NCI-H2171 treated with DMSO at 0.1 percent for 48 hours (cell line): ENCODE measurements at regions not wholly inside any gene's neighbourhood (a gene's known extent, or its start where the extent isn't known, plus 50 kb on each side); places are given as distances from the start of the nearest gene placed in this dataset.
"Not testable (repeated sequence)": the region's sequence is repeated elsewhere in the genome, so short reads cannot be mapped to it uniquely, and the experiment has no call there.

Experiments used
- DNase-seq: peaks from one replicate; lab custom pipeline; 2025; lab: John Stamatoyannopoulos, UW

DNA sequence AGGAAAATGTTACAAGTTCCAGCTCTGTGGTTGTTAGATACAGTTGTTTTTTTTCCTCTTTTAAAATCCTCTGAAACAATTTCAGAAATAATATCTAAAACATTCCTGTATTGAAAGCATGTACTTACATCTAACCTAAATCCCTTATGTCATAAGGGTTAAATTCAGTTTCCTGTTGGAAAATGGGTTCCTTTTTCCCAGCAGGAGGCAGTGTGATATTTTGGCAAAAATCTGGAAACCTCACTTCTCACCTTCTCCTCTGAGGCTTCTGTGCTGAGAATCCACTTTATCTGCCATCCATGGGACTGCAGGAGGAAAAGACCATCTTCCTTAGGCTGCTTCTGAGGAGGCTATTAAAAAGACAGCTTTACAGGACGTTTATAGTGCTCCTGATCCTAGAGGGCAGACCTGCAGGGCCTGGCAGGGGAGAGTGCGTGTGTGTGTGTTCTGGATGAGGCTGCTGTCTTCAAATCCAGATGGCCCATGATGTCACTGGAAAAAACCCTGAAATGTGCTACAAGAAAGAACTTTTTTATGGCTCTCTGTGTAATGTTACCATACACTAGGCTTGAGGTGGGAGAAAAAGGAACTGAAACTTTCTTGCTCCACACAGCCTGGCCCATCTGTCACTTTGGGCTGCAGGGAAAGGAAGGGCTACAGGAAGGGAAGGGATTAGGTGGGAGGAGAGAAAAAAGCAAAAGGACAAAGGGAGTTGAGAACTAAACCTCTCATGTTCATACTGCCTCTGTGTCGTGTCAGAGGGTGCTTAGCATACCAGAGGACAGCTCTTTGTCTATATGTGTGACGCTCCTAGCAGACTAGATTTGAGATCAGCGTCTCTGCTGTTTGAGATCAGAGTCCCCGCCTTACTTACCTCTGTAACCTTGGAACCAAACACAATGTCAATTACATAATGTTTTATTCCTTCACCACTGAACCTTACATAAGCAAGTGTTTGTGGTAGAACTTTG lies 379.2 kb upstream of the SPAG17 start:
- no peak for DNase-seq

GRCh38 chr1:118558933-118559332 lies 373.9 kb upstream of the SPAG17 start:
- DNase-seq: no peak

GRCh38 chr1:118556936-118557335 lies 371.9 kb upstream of the SPAG17 start:
- no peak for DNase-seq

DNA sequence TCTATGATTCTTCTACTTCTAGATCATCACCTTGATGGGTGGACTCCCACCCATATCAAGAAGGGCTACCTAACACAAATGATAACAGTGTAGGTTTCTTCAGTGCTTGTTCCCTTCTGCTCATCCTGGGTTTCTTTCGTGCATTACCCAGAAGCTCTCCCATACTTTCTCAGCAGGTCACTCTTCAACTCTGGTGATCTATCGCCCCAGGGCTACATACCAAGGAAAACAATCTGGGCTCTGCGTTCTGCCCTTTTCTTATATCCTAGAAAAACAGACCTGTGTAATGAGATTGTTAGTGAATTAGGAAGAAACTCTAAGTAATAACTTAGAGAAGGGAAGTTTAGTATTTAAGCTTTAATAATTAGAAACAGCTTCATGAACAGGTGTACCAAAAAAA lies 370.6 kb upstream of the SPAG17 start:
- DNase-seq: no peak

DNA sequence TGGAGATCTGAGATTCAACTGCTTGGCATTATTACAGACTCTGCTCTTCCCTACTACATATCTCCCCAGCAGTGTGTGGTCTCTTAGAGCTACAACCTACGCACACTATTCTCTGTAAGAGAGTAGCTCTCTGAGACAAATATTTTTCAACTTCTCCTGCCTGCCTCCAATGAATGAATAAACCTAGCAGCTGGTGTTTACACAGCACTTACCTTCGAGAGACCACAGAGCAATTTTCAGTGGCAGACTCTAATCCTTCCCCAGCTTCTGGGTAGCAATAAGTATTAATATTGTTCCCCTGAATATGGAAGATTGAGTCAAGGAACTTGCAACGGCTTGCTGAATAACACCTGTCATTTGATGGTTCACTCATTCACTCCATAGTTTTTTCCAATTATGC lies 350.9 kb upstream of the SPAG17 start:
- peak; percentile 13 for DNase-seq

DNA sequence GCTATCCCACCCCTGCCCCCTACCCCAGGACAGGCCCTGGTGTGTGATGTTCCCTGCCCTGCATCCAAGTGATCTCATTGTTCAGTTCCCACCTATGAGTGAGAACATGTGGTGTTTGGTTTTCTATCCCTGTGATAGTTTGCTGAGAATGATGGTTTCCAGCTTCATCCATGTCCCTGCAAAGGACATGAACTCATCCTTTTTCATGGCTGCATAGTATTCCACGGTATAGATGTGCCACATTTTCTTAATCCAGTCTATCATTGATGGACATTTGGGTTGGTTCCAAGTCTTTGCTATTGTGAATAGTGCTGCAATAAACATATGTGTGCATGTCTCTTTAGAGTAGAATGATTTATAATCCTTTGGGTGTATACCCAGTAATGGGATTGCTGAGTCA lies 326.9 kb upstream of the SPAG17 start:
- not testable (repeated sequence) for DNase-seq

DNA sequence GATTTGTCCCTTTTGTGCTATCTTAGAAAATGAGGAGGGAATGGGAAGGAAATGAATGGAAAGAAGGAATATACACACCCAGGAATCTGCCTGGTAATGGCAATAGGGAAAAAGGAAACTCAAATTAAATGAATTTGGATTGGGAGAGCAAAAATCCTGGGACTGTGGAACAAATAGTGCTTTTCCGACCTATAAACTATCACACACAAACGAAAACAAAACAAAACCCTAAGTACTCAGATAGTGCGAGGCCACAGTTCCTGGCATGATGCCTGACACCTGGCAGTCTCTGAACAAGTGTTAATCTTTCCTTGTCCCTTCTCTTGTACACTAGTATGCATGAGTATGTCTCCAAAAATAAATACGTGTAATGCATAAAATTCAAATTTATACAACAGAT lies 319.8 kb upstream of the SPAG17 start:
- no peak for DNase-seq

DNA sequence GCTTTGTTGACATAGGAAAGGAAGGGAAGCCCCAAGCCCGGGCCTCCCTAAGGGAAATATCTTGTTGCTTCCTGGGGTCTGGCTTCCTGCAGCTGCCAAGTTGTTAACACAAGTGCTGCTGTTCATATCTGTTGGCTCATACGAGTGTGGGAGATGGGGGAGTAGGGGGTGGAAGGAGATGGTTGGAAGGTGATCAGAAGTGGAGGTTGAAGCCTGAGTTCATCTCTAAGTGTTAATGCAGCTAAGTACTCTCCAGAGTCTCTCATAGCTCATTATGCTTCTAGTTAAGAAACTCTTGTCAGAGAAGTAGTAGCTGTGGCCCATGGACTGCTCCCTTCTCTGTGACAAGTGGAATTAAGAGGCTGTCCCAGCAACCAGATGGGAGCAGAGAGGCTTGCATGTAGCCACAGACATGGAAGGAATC lies 319.2 kb upstream of the SPAG17 start:
- no peak for DNase-seq

- no peak for DNase-seq
Observed at GRCh38 chr1:118503752-118504151, 318.7 kb upstream of the SPAG17 start.

DNA sequence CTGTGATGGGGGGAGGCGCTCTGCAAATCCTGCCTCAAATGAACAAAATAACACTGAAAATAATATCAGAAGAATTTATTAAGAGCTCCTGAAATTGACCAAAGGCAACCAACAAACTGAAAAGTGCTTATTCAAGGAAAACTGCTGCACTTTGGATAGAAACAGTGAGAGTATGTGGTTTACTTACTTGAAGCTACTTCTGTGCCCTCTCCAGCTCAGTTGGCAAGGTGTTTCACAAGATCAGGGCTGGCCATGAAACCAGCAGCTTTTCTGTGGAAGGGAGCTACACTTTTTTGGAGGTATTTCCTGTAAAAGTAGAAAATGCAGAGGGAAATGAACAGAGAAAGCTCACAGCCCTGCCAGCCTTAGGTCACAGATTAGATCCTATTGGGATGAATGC lies 310.0 kb upstream of the SPAG17 start:
- DNase-seq: no peak

DNA sequence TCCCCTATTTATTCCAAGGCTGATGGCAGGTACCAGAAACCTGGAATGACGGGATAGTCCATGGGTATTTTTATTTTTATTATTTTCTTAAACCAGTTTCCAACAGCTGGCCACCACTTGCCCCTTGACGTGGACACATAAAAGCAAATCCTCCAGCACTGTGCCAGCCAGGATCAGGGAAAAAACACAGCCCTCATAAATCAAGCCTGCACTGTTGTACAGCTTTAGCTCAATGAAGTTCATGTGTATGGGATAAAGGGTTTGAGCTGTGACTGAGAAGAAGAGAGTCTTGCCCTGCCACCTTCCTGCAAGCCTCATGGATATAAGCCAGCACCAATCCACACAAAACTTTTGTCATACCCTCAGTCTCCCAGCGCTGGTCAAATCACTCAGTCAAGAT lies 303.8 kb upstream of the SPAG17 start:
- no peak for DNase-seq

- no peak for DNase-seq
Observed at GRCh38 chr1:118487932-118488331, 302.9 kb upstream of the SPAG17 start.

GRCh38 chr1:118487091-118487490 lies 302.1 kb upstream of the SPAG17 start:
- no peak for DNase-seq

DNA sequence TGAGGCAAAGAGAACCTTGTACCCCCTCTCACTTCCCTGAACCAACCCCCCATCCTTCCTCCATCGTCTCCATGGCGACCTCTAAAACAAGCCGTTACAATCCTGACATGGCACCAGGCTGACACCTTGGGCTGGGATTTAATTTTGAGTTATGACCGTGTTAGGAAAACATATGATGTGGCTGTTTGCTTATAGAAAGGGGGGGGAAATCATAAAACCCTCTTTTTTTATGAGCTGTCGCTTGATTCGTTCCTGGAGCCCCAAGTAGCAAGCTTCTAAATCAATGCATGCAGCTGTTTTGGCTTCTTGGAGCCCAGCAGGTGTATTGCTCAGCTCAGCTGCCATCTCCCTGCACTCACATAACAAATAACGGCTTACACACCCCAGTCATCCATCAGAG lies 301.2 kb upstream of the SPAG17 start:
- no peak for DNase-seq

- peak; percentile 10 for DNase-seq
Observed at GRCh38 chr1:118485757-118486156, 300.7 kb upstream of the SPAG17 start.

DNA sequence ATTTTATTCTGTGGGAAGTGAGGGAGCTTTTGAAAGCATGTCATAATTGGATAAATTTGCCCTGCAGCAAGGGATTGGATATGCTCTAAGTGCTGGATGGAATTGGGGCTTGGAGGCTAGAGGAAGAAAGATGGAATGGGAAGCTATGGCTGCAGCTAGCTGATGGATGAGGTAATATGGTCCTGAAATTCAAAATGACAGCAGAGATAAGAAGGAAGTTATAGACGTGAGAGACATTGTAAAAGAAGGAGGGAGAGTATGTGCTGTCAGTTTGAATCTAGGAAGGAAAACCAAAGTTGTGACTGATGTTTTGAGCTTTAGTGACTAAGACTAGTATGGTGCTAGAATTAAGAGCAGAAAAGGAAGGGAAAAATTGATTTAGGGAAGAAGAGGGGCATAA lies 299.9 kb upstream of the SPAG17 start:
- no peak for DNase-seq

DNA sequence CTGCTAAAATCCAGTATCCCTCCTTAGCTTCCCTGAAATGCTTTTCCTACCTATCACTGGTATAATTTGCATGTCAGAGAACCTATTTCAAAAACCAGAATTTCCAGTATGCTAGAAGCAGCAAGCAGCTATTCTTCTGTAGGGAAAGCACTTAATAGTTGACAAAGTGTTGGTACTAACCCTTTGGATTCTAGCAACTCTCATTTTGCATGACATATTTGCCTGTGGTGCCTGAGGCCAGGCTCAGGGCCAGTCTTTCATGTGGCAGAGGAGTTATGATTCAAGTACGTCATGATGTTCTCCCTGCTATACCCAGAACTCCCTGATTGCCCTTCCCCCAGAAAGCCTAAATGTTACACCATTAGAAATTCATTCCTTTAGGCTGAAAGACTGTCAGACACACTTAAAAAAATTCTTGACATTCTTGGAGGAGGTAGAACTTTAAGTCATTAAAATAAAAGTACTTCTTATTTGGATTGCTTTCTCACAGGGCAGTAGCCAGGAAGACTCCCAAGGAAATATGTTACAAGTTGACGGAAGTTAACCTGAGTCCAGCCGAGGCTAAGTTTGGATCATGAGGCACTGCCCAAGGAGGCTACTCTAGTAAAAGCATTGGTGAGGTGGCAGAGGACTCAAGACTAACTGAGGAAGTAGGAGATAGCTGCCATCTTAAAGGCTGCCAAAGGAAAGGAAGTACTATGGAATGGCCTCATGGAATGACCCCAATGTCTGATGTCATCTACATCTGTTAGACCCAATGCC lies 298.4 kb upstream of the SPAG17 start:
- DNase-seq: no peak

DNA sequence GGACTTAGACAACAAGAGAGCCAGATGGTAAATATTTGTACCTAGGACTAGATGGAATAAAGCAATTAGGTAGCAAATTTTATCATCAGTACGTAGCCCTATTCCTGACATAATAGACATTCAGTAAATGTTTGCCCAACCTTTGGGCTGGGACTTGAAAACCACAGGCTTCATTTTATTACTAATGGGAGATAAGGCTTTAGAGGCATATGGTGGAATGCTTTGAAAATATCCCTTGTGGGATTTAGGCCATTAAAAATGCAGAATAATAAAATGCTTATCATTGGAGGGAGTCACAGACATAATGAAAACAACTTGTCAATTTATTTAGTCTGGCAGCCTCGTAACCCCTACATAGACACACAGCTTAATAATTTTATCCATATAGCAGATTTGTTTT lies 296.1 kb upstream of the SPAG17 start:
- no peak for DNase-seq

GRCh38 chr1:118479351-118479750 lies 294.3 kb upstream of the SPAG17 start:
- no peak for DNase-seq

DNA sequence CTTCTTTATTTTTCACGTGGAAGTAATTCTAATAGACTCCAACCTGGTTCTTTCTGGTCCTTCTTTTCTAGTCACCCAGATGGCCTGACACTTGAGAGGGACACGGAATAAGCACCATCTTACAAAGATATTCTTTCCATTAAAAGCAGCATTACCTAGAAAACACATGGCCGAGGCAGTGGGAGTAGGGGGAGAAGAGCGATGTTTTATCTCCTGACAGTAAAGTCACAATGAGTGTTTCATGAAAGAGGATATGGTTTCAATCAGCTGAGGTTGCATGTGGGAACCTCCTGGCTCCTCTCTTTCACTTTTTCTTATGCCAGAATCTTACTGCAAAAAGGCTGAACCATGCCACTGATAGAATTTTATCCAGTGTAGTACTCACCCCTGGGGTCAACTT lies 288.8 kb upstream of the SPAG17 start:
- DNase-seq: no peak

GRCh38 chr1:118464460-118464859 lies 279.4 kb upstream of the SPAG17 start:
- DNase-seq: not testable (repeated sequence)

GRCh38 chr1:118461154-118461553 lies 276.1 kb upstream of the SPAG17 start:
- DNase-seq: no peak

GRCh38 chr1:118459871-118460270 lies 274.8 kb upstream of the SPAG17 start:
- DNase-seq: no peak
